ENCODE measurements at regions not wholly inside any gene's neighbourhood (a gene's known extent, or its start where the extent isn't known, plus 50 kb on each side); places are given as distances from the start of the nearest gene placed in this dataset.

DNA sequence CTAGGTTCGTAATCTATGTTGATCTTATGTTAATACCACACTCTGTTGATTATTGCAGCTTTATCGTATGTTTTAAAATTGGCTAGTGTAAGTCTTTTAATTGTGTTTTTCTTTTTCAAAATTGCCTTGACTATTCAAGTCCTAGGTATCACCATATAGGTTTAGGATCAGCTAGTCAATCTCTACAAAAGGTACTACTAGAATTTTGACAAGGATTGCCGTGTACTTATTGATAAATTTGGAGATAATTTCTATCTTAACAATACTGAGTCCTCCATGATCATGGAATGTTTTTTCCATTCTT lies 117.9 kb upstream of the PRSS3 start:
- TF ChIP-seq CTCF (IDR thresholded peaks at IDR 0.05), result no peak
- no peak for TF ChIP-seq SIN3A (IDR thresholded peaks at IDR 0.05; ENCODE audit: borderline replicate concordance, insufficient read depth, low read depth, low read length)
- TF ChIP-seq POLR2AphosphoS5 (IDR thresholded peaks at IDR 0.05; ENCODE audit: low read depth, low read length), result no peak
- TF ChIP-seq REST (IDR thresholded peaks at IDR 0.05; ENCODE audit: insufficient read depth in 1 of 2, low read depth in 2 of 2, low read length in 1 of 2), result no peak
- no peak for TF ChIP-seq TCF7L2 (IDR thresholded peaks at IDR 0.05; ENCODE audit: low read depth, low read length)

Measured in Panc1 (cell line).